ENCODE measurements at regions not wholly inside any gene's neighbourhood (a gene's known extent, or its start where the extent isn't known, plus 50 kb on each side); places are given as distances from the start of the nearest gene placed in this dataset.

- TF ChIP-seq CTCF (IDR thresholded peaks at IDR 0.05), result no peak
- TF ChIP-seq POLR2AphosphoS5 (IDR thresholded peaks at IDR 0.05), result no peak
- no peak for TF ChIP-seq EP300 (IDR thresholded peaks at IDR 0.05)
Observed at GRCh38 chr6:112956696-112957535, 609.8 kb downstream of the RFPL4B start.
